Stomach (tissue), 4 donors: ENCODE measurements at regions not wholly inside any gene's neighbourhood (a gene's known extent, or its start where the extent isn't known, plus 50 kb on each side); places are given as distances from the start of the nearest gene placed in this dataset.

Experiments
- EP300 ChIP-seq: sonication (generic); formaldehyde crosslinking; IDR thresholded peaks from one replicate; pipeline ENCODE4 v1.6.1; 2017; ENCODE audit warnings: antibody characterized with exemption
- POLR2A ChIP-seq, 4 donors: fragments of 450-650 bp; IDR thresholded peaks; one replicate each; pipeline ENCODE4 v1.6.1; 2016; ENCODE audit warnings: antibody characterized with exemption in 4 of 4, control low read depth in 2 of 4, mild to moderate bottlenecking in 1 of 4, moderate library complexity in 1 of 4
- POLR2AphosphoS5 ChIP-seq, 3 donors: sonication (generic); formaldehyde crosslinking; IDR thresholded peaks; one replicate each; pipeline ENCODE4 v1.6.1; 2016; ENCODE audit warnings: antibody characterized with exemption in 3 of 3
- TF ChIP-seq, protein P1 (sequence below), 7 experiments: fragments of 450-650 bp in 4 of 7; fragments of 200-600 bp in 3 of 7; sonication (generic) in 3 of 7; IDR thresholded peaks; one replicate each; pipeline ENCODE4 v1.5.1; 2016 to 2019; ENCODE audit warnings: antibody characterized with exemption in 7 of 7, control low read depth in 2 of 7, mild to moderate bottlenecking in 1 of 7

DNA sequence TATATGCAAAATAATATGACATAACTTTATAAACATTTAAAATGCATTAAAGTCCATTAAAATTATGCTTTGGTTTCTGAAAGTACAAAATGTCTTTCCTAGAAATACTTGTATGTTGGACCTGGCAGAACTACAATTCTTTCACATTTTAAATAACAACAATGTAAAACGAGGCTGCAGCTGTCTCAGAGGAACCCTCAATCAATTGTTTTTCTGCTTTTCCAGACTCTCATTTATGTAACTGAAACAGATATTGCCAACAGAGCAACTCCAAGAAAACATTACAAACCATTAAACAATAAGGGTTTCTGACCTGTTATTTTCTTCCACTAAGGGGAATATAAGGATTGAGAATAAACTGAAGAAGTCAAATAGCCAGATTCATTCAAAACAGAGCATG lies 1193.4 kb downstream of the NCAM2 start:
- TF ChIP-seq POLR2A (IDR thresholded peaks at IDR 0.05) (no peak), EP300 (no peak), POLR2AphosphoS5 (IDR thresholded peaks at IDR 0.05) (no peak)
- TF ChIP-seq, protein P1, sequence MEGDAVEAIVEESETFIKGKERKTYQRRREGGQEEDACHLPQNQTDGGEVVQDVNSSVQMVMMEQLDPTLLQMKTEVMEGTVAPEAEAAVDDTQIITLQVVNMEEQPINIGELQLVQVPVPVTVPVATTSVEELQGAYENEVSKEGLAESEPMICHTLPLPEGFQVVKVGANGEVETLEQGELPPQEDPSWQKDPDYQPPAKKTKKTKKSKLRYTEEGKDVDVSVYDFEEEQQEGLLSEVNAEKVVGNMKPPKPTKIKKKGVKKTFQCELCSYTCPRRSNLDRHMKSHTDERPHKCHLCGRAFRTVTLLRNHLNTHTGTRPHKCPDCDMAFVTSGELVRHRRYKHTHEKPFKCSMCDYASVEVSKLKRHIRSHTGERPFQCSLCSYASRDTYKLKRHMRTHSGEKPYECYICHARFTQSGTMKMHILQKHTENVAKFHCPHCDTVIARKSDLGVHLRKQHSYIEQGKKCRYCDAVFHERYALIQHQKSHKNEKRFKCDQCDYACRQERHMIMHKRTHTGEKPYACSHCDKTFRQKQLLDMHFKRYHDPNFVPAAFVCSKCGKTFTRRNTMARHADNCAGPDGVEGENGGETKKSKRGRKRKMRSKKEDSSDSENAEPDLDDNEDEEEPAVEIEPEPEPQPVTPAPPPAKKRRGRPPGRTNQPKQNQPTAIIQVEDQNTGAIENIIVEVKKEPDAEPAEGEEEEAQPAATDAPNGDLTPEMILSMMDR (IDR thresholded peaks at IDR 0.05): no peak
